ENCODE measurements at regions not wholly inside any gene's neighbourhood (a gene's known extent, or its start where the extent isn't known, plus 50 kb on each side); places are given as distances from the start of the nearest gene placed in this dataset.

DNA sequence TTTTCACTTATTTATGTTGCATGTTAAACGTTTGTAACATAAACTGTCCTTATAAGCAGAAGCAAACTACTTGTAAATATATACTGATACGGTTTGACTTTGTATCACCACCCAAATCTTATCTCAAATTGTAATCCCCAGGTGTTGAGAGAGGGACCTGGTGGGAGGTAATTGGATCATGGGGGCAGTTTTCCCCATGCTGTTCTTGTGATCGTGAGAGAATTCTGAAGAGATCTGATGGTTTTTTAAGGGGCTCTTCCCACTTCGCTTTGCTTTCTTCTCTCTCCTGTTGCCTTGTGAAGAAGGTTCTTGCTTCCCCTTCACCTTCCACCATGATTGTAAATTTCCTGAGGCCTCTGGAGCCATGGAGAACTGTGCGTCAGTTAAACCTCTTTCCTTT is 87.1 kb upstream of the MAPK10 start:
- DNase-seq = no peak
- H3K27ac ChIP-seq = no peak overlapping the region
- no peak overlapping the region for H3K4me3 ChIP-seq (replicated peaks in 1 of 3)
- H3K4me1 ChIP-seq = no peaks in the 10 kb centered on the region
- no peaks in the 10 kb centered on the region for H3K9me3 ChIP-seq
- H3K27me3 ChIP-seq = no peaks in the 10 kb centered on the region
- intact Hi-C loops (cut with DNase I) = no loop called here
- 73 to 77% methylated on average over 5 of the region's 5 CpGs for WGBS, 2 donors
- no peaks in the 10 kb centered on the region for H3K36me3 ChIP-seq
- TF ChIP-seq, protein P1, sequence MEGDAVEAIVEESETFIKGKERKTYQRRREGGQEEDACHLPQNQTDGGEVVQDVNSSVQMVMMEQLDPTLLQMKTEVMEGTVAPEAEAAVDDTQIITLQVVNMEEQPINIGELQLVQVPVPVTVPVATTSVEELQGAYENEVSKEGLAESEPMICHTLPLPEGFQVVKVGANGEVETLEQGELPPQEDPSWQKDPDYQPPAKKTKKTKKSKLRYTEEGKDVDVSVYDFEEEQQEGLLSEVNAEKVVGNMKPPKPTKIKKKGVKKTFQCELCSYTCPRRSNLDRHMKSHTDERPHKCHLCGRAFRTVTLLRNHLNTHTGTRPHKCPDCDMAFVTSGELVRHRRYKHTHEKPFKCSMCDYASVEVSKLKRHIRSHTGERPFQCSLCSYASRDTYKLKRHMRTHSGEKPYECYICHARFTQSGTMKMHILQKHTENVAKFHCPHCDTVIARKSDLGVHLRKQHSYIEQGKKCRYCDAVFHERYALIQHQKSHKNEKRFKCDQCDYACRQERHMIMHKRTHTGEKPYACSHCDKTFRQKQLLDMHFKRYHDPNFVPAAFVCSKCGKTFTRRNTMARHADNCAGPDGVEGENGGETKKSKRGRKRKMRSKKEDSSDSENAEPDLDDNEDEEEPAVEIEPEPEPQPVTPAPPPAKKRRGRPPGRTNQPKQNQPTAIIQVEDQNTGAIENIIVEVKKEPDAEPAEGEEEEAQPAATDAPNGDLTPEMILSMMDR (IDR thresholded peaks at IDR 0.05) = no peak
- TF ChIP-seq POLR2A (IDR thresholded peaks at IDR 0.05) = no peak

DNA sequence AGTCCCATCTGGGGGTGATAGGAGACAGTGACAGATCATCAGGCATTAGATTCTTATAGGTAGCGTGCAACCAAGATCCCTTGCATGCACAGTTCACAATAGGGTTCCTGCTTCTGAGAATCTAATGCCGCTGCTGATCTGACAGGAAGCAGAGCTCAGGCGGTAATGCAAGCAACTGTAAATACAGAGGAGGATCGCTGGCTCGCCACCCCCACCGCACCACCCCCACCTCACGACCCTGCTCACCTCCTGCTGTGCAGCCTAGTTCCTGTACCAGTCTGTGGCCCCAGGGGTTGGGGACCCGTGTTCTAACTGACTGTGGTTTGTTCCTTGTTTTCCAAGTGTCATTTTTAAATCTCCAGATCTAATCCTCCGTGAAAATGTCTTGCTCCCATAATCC is 89.0 kb upstream of the MAPK10 start:
- H3K27me3 ChIP-seq = no peaks in the 10 kb centered on the region
- DNase-seq = no peak
- intact Hi-C loops (cut with DNase I) = no loop called here
- no peaks in the 10 kb centered on the region for H3K9me3 ChIP-seq
- no peak overlapping the region for H3K4me3 ChIP-seq (replicated peaks in 1 of 3)
- no peaks in the 10 kb centered on the region for H3K36me3 ChIP-seq
- TF ChIP-seq POLR2A (IDR thresholded peaks at IDR 0.05) = no peak
- TF ChIP-seq, protein P1 (IDR thresholded peaks at IDR 0.05) = no peak
- H3K27ac ChIP-seq = no peak overlapping the region
- WGBS, 2 donors = 66 to 85% methylated on average over 9 of the region's 9 CpGs
- H3K4me1 ChIP-seq = peaks cover 0 to 11% of the 10 kb centered on the region in 2 donors

DNA sequence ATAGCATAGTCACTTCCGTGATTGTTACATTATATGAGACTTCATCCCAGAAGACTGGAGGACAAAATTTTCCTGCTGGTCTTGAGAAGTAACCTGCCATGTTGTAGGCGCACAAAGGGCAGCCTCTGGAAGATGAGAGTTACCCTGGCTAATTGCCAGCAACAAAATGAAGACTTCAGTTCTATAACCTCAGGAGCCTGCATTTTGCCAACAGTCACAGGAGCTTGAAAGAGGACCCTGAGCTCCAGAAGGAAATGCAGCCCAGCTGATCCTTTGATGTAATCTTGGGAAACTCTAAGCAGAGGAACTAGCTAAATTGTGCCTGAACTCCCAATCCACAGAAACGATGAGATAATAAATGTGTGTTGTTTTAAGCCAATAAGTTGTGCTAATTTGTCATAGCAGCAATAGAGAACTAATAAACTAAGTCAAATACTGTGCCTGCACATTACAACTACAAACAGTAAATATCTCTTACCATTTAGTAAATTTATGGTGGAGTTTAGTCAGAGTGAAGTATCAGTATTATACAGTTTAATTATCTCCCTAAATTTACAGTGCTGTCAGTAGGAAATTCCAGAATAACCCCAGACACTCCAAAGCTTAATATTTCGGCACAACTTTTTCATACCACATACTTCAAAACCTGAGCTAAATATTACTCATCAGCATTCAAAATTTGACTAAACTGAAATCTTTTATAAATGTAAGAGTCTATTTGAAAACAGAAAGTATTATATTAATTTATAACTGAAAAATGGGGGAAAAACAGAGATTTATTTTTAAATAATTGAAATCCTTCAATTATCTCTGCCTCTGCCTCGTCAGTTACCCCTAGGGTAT is 90.1 kb upstream of the MAPK10 start:
- no peaks in the 10 kb centered on the region for H3K27me3 ChIP-seq
- H3K4me3 ChIP-seq (replicated peaks in 1 of 3) = no peak overlapping the region
- no peaks in the 10 kb centered on the region for H3K36me3 ChIP-seq
- TF ChIP-seq, protein P1 (IDR thresholded peaks at IDR 0.05) = no peak
- no peak for TF ChIP-seq POLR2A (IDR thresholded peaks at IDR 0.05)
- intact Hi-C loops (cut with DNase I) = no loop called here
- 73 to 81% methylated on average over 5 of the region's 5 CpGs for WGBS, 2 donors
- H3K27ac ChIP-seq = no peak overlapping the region
- H3K4me1 ChIP-seq = peaks cover 0 to 11% of the 10 kb centered on the region in 2 donors
- H3K9me3 ChIP-seq = no peaks in the 10 kb centered on the region
- DNase-seq = no peak

DNA sequence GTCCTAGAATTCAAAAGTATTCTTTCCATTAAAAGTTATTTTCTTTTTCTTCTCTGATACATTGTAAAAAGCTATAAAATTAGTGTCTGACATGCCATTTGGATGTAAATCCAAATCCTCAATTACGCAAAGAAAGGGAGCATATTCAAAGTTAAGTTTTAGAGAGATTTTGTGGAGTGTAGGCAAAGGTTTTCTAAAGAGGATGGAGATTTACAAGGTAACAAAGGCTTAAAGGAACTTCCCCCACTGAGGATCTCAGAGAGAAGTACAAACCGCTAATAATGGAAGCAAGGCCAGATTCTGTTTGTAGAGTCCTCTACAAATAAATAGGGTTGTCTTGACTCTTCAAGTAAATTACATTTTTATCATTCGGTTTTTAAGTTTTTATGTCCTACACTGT is 91.0 kb upstream of the MAPK10 start:
- intact Hi-C loops (cut with DNase I) = no loop called here
- Histone ChIP-seq H3K36me3 (no peaks in the 10 kb centered on the region), H3K4me3 (replicated peaks in 1 of 3) (no peak overlapping the region), H3K4me1 (peaks cover 0 to 11% of the 10 kb centered on the region in 2 donors), H3K27ac (no peak overlapping the region), H3K9me3 (no peaks in the 10 kb centered on the region), H3K27me3 (no peaks in the 10 kb centered on the region)
- TF ChIP-seq POLR2A (IDR thresholded peaks at IDR 0.05) = no peak
- TF ChIP-seq, protein P1 (IDR thresholded peaks at IDR 0.05) = no peak
- WGBS, 2 donors = 85 to 86% methylated on average over 3 of the region's 3 CpGs
- no peak for DNase-seq

DNA sequence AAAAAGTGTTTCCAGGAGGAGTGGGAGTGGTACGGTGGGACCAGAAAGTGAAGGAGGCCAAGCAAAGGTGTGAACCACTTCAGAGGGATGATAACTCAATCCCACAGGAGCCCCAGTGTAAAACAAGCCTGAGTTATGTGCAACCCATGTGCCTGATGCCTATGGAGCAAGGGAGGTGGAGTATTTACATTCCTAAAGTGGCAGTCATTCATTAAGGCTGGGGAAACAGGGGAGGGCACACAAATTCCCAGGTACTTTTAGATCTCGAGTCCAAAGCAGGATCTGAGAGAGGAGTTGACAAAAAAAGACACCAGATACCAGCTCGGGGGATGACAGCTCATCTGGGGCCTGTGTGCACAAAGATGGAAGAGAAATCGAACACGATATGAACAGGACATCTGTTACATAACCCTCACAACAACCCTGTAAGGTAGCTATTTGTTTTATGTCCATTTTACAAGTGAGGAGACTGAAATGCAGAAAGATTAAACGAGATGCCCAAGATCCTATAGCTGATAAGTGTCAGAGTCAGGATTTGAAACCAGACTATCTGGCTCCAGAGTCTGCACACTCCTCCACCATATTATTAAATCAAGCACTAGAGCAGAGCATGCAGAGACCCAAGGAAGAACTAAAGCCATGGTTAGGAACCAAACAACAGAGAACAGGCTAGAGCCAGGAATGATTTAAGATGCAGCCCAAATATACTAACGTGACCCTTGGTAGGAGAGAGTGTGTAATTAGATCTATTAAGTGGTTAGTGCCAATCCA is 91.9 kb upstream of the MAPK10 start:
- WGBS, 2 donors = 73 to 76% methylated on average over 7 of the region's 7 CpGs
- H3K27ac ChIP-seq = no peak overlapping the region
- H3K9me3 ChIP-seq = no peaks in the 10 kb centered on the region
- H3K4me1 ChIP-seq = peaks cover 0 to 11% of the 10 kb centered on the region in 2 donors
- no peaks in the 10 kb centered on the region for H3K36me3 ChIP-seq
- H3K27me3 ChIP-seq = no peaks in the 10 kb centered on the region
- intact Hi-C loops (cut with DNase I) = no loop called here
- TF ChIP-seq POLR2A (IDR thresholded peaks at IDR 0.05) = no peak
- TF ChIP-seq, protein P1 (IDR thresholded peaks at IDR 0.05) = no peak
- no peak overlapping the region for H3K4me3 ChIP-seq (replicated peaks in 1 of 3)
- DNase-seq = no peak
